ENCODE measurements at regions not wholly inside any gene's neighbourhood (a gene's known extent, or its start where the extent isn't known, plus 50 kb on each side); places are given as distances from the start of the nearest gene placed in this dataset.

GRCh38 chr5:3377831-3378230 is 217.8 kb upstream of the IRX1 start:
- no peak for ATAC-seq (ENCODE audit: low FRiP score)
- DNase-seq (ENCODE audit: low spot score) = no peak
- TF ChIP-seq CTCF (IDR thresholded peaks at IDR 0.05) = no peak

GRCh38 chr5:3377176-3377575 is 218.5 kb upstream of the IRX1 start:
- ATAC-seq (ENCODE audit: low FRiP score) = no peak
- no peak for DNase-seq (ENCODE audit: low spot score)
- no peak for TF ChIP-seq CTCF (IDR thresholded peaks at IDR 0.05)

GRCh38 chr5:3376611-3377010 is 219.0 kb upstream of the IRX1 start:
- no peak for DNase-seq (ENCODE audit: low spot score)

GRCh38 chr5:3375586-3376311 is 219.9 kb upstream of the IRX1 start:
- ATAC-seq (ENCODE audit: low FRiP score) = no peak
- TF ChIP-seq CTCF (IDR thresholded peaks at IDR 0.05) = no peak
- no peak for DNase-seq (ENCODE audit: low spot score)

More at GRCh38 chr5:3376611-3377010, 219.0 kb upstream of the IRX1 start:
- no peak for TF ChIP-seq CTCF (IDR thresholded peaks at IDR 0.05)
- no peak for ATAC-seq (ENCODE audit: low FRiP score)

- DNase-seq (ENCODE audit: low spot score) (no peak), ATAC-seq (ENCODE audit: low FRiP score) (no peak)
Observed at GRCh38 chr5:3373391-3373790, 222.2 kb upstream of the IRX1 start.

GRCh38 chr5:3372289-3372688 is 223.3 kb upstream of the IRX1 start:
- no peak for ATAC-seq (ENCODE audit: low FRiP score)
- no peak for TF ChIP-seq CTCF (IDR thresholded peaks at IDR 0.05)
- no peak for DNase-seq (ENCODE audit: low spot score)

More at GRCh38 chr5:3373391-3373790, 222.2 kb upstream of the IRX1 start:
- TF ChIP-seq CTCF (IDR thresholded peaks at IDR 0.05) = no peak

- no peak for DNase-seq (ENCODE audit: low spot score)
- TF ChIP-seq CTCF (IDR thresholded peaks at IDR 0.05) = no peak
- no peak for ATAC-seq (ENCODE audit: low FRiP score)
Observed at GRCh38 chr5:3365501-3366215, 230.0 kb upstream of the IRX1 start.
